HG03521 (cell line): ENCODE measurements at regions not wholly inside any gene's neighbourhood (a gene's known extent, or its start where the extent isn't known, plus 50 kb on each side); places are given as distances from the start of the nearest gene placed in this dataset.

Experiments used
- ATAC-seq: cut with Tn5 transposase; IDR thresholded peaks from one replicate; pipeline ENCODE4 v1.9.1; 2021; ENCODE audit warnings: mild to moderate bottlenecking, moderate library complexity; ENCODE audit not compliant: unreplicated experiment

DNA sequence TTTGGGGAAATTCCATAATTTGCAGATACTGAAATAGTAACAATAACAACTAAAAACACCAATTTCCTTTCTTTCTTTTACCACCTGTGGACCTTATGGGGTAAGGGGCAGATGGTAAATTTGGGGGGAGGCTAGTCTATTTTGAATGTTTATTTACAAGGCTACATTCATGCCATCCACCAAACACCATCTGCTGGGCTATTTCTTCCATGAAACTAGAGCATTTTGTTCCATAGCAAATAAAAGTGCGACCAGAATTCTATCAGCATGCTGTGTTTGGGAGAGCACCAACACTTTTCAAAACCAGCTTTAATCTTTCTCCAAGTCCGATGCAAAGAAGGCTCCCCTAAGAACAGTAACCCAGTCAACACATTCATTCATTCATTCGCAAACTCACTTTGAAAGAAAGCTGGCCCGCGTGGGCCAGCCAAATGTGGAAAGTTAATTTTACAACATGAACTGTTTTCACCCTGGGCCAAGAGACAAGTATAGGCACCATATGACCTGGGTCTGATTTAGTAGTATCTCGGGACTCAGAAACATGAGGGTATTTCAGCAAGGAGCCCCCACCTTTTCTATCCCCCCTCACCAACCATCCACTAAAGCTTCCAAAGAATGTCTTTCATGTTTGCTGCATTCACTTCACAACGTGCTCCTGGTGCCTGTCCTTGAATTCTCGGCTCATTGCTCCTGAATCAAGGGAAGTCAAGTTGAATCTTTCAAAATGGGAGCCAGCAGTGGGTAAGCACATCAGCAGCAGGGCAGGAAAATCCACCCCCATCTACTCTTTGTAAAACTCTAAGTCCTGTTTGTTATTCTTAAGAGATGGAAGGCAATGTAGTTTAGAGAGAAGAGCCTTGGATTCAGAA lies 210.6 kb downstream of the C1D start:
- no peak for ATAC-seq

GRCh38 chr2:67854103-67854743 lies 208.6 kb downstream of the C1D start:
- ATAC-seq = no peak

GRCh38 chr2:67854798-67855197 lies 208.0 kb downstream of the C1D start:
- no peak for ATAC-seq

DNA sequence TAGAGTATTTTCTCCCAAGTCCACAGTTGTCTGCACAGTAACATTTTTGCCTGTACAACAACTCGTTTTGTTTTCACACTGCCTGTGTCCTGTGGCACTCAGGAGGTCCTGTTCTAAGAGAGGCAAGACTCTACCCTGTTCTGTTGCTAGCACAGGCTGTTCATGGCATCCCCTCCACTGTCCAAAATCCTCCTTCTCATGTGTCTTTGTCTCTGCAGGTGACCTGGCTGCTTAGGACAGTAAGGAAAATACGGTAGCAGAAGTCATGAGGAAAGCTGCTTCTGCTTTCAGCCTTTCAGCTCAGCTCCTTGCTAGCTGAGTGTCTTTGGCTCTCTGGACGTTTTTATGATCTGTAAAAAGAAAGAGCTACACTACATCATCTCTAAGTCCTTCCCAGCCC lies 205.9 kb downstream of the C1D start:
- ATAC-seq = no peak

DNA sequence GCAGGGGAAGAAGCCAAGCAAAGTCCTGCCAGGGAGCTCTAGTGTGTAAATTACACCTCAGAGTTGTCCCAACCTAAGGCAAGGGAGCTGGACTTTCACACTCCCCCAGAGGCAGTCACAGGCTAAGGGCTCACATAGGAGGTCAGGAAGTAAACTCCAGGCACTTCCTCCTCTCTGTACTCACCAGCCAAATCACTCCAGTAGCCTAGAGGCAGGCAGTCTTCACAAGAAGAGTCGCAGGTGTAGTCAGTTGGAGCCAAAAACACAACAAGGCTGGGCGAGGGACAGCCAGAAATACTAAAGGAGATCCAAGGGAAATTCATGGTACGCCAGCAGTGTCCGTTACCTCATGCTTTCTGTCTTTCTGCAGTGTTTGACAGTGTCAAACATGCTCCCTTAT lies 205.0 kb downstream of the C1D start:
- no peak for ATAC-seq

GRCh38 chr2:67858886-67859285 lies 203.9 kb downstream of the C1D start:
- ATAC-seq = no peak

DNA sequence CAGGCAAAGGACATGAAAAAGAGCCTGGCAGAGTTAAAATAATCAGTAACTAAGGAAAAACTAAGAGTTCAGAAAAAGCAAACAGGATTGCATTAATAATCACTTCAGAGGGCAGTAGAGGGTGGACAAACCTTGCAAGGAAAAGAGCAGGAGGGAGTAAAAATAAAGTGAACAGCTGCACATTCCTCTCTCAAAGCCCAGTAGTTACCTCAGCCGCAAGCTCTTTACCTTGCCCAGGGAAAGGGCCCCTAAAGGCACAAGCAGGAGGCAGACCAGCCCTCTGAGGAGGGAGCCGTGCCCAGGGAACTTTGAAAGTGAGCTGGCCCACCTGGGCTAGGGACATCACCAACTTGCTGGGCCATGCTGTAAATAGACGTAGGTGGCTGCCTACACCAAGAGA lies 196.9 kb downstream of the C1D start:
- no peak for ATAC-seq

DNA sequence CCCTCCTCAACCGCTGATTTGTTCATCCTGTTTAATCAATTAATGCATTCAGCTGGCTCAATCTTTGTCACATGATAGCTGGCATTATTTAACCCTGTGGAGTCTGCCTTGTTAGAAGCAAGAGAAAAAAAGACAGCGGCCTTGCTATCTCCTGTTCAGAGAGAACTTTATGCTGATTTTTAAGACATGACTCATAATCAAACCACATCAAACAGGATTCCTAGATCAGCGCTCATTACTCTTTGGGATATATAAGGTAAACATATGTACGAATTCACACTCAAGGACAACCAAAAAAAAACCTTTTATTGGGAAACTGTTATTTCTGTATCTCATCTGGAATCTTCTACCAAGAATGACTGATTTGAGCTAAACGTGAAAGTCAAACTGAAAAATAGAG lies 195.1 kb downstream of the C1D start:
- no peak for ATAC-seq

DNA sequence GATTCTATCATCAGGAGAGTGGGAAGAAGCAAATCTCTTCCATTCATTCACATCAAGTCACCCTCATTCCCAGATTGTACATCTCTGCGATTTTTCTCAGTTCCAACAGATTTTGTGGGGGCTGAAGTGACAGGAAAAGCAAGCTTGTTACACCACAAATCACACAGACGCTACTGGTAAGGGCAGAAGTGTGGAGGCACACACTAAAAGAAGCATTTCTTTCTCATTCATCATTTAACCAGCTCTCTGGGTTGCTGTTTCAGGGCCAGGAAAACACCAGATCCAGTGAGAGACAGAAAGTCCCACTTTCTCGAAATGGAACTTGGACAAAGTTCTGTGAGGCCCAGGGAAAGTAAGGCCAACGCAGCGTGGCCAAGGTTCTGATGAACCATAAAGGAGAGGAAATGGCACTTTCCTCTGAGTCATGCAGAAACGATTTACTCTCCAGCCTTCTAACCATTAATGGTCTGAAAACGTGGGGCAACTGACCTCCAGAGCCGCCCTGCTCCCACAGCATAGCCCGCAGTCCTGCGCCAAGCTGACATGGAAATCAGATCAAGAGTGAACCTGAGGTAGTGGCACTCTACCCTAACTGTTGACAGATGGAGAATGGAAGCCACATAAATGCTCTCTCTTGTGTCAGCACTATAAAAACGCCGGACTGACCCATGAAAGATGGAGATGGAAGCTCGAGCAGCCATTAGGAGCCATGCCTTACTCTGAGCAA lies 191.0 kb downstream of the C1D start:
- ATAC-seq = no peak

DNA sequence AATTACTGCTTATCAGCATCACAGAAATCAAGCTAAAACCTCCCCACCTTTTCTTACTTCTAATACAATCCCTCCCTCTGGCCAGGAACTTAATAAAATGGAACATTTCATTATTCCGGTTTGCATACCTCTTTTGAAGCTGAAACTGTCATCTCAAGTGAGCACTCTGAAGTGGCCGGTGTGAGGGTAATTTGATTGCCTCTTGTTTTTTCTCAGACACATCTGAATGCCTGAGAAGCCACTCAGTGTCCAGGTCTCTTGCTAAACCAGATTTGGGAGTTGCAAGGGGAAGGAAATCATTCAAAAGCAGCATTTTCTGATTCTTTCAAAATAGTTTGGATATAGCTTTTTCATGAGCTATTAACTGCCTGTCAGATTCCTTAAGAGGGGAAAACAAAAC lies 190.3 kb downstream of the C1D start:
- ATAC-seq = no peak

GRCh38 chr2:67873916-67874315 lies 188.9 kb downstream of the C1D start:
- ATAC-seq = no peak

- ATAC-seq = no peak
Observed at GRCh38 chr2:67876176-67876575, 186.6 kb downstream of the C1D start.

DNA sequence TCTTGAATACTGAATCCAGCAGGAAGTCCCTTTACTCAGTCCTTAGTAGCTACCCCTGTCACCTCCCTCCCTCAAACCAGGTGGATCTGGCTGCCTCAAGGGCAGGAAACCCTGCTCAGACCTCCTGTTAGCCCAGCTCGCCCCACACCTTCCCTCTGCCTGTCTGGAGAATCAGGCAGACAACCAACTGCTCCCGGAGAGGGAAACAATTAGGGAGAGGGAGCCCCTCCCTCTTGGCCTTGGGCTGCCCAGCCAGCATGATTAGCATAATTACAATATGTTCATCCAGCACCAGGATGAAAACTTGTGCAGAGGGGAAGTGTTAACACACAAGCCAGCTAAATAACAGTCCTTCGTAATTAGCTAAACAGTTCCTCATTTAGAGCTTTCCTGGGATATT lies 185.5 kb downstream of the C1D start:
- no peak for ATAC-seq

GRCh38 chr2:67878743-67879142 lies 184.1 kb downstream of the C1D start:
- ATAC-seq = no peak

DNA sequence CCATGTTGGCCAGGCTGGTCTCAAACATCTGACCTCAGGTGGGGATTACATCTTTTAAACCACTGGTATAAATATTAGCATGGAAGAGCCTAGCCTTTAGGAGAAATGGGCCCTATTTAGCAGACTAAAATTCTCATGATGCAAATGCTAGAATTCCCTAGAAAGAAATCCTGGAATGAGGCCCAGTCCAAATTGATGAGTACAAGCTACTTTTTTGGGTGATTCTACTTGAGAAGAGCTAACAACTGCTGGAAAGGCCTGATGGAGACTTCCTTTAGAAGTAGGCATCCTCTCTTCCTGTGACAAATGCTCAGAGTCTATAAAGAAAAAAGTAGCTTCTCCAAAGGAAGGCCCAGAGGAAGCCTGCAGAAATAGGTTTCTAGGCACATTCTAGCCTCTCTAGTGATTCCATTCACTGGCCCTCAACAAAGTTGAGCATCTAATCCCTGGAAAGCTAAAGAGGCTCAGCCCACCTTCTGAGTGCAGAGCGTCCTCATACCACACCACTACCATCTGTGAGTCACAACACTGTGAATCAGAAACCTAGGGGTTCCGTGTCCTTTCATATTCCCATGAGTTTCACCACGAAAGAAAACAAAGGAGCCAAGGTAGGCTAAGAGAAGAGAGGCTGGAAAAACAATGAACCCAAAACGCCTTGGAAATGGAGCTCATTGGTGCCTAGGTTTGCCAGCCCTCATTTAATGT lies 183.1 kb downstream of the C1D start:
- ATAC-seq = no peak

- ATAC-seq = no peak
Observed at GRCh38 chr2:67880291-67880761, 182.5 kb downstream of the C1D start.

- no peak for ATAC-seq
Observed at GRCh38 chr2:67881816-67882215, 181.0 kb downstream of the C1D start.

DNA sequence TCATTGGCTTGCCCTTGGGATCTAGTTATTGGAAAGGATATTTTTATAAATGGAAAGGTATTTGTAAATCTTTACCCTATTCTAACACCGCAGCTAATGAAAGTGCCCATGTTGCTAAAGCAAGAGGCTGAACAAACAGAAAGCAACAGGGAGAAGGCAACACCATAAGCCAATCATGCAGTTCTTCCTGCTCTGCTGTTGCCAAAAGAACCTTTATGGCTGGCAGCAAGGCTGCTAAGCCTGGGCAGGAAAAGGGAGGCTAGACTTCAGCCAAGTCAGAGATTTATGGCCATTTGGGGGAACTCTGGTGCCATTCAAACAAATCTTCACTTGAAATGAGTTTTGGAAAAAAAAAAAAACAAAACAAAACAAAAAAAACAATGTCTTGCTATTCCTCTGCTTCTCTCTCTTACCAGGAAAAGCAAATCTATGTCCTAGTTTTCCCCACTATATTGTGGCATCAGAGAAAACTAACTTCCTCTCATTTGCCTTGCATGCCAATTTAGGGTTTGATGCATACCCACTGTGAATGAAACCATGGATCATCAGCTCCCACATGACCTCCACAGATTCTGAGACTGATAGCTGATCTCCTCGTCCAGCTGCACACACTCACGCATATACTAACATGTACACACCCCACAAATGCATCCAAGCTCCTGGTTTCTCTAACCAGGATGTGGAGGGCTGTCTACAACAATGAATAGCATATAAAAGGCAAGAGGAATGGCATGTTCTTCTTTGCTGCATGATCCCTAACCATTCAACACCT lies 179.3 kb downstream of the C1D start:
- ATAC-seq = no peak

DNA sequence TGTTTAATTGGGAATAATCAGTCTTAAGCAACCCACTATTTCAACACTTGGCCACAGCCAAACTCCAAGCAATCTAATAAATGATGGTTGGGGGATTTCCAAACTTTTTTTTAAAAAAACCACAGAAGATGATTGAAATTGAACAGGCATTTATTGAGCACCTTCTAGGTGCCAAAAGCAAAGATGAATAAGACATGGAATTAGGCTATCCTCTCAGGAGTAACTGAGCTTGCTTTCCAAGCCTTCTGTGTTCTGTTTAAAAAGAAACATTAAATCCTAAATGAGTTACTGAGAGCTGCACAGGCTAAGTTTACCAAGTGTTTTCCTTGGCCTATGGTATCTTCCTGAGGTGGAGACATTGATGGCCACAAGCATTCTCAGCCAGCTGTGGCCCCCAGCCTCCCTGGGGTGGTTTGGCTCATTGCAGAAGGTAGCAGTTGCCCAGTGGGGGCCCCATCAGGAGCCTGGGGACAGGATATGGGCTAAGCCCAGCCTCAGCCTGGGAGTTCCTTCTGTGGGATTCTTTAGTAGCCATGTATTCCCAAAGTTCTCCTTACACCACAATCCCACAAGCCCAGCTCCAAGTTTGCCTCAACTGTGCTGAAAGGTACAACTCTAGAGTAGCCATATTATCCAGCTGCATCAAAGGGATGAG lies 174.3 kb downstream of the C1D start:
- ATAC-seq = no peak

- ATAC-seq = no peak
Observed at GRCh38 chr2:67889056-67889455, 173.7 kb downstream of the C1D start.
